Heart left ventricle (tissue), 13 donors: ENCODE measurements at regions not wholly inside any gene's neighbourhood (a gene's known extent, or its start where the extent isn't known, plus 50 kb on each side); places are given as distances from the start of the nearest gene placed in this dataset.

Experiments used
- CTCF ChIP-seq, 12 donors: fragments of 200-600 bp; sonication (generic) in 4 of 12; IDR thresholded peaks; one replicate each; pipeline versions ENCODE4 v1.5.0 to v1.8.0; 2018 to 2022; ENCODE audit warnings: antibody characterized with exemption in 12 of 12, mild to moderate bottlenecking in 5 of 12
- POLR2A ChIP-seq, 2 donors: fragments of 450-650 bp; IDR thresholded peaks; one replicate each; pipeline ENCODE4 v1.6.1; 2017; ENCODE audit warnings: antibody characterized with exemption in 2 of 2, mild to moderate bottlenecking in 2 of 2, moderate library complexity in 2 of 2
- donor health status: ischemic (EF 13 %, LVEDD 7.1; RV severe dilation, severe dysfunction).
- donor health status: DM: no; HTN: yes; CAD: no.
- donor health status: DM: no; HTN: no; CAD: no.
- donor health status: ischemic (EF 25% LVEDD 6.9; RV normal size, moderate dysfunction).
- donor health status: ischemic (EF 25% LVEDD 5.7; RV mildly dilated, moderate dysfunction).
- donor health status: ischemic (EF 35%, LVEDD 5.7; RV mildly dilated, moderate dysfunction).
- donor health status: nonischemic (EF 11% LVEDD 7.7; RV severe dilation, severe dysfunction).
- donor health status: DM: yes; HTN: yes; CAD: no.
- donor health status: PGD.
- donor health status: ischemic (EF 29% LVEDD 5.4; RV normal size, mild dysfunction).
- donor health status: nonischemic (EF 23%, LVEDD 6.1; RV moderate dilation, normal function).

GRCh38 chr2:4964579-4964978, 727.6 kb upstream of the SOX11 start:
- TF ChIP-seq CTCF (IDR thresholded peaks at IDR 0.05), result no peak
- TF ChIP-seq POLR2A (IDR thresholded peaks at IDR 0.05), result no peak
